Activated T-helper 2 cell treated with anti-CD3 and anti-CD28 coated beads, Interferon-gamma antibody, Interleukin-2, Interleukin-4, amounts not matched to agents 10 μg/mL and 5 μg/mL and 100 μg/mL, durations not matched to agents 14 hours and 24 hours and 36 hours (primary cell): ENCODE measurements at regions not wholly inside any gene's neighbourhood (a gene's known extent, or its start where the extent isn't known, plus 50 kb on each side); places are given as distances from the start of the nearest gene placed in this dataset.

Experiments
- DNase-seq: peaks from one replicate; pipeline ENCODE4 v3.0.0; 2021; ENCODE audit warnings: low spot score
- H3K27ac Mint-ChIP-seq: one replicate; pipeline ENCODE4 v1.8.0; 2021; ENCODE audit warnings: mixed read lengths
- H3K27me3 Mint-ChIP-seq: one replicate; pipeline ENCODE4 v1.8.0; 2021; ENCODE audit warnings: low read depth, mixed read lengths
- H3K36me3 Mint-ChIP-seq: one replicate; pipeline ENCODE4 v1.8.0; 2021; ENCODE audit warnings: low read depth, mixed read lengths
- H3K4me1 Mint-ChIP-seq: one replicate; pipeline ENCODE4 v1.8.0; 2021; ENCODE audit warnings: low read depth, mixed read lengths
- H3K4me3 Mint-ChIP-seq: one replicate; pipeline ENCODE4 v1.8.0; 2021; ENCODE audit warnings: low read depth, mild to moderate bottlenecking, moderate library complexity, mixed read lengths
- H3K9me3 Mint-ChIP-seq: one replicate; pipeline ENCODE4 v1.8.0; 2021; ENCODE audit warnings: mixed read lengths
- intact Hi-C: fragments of 100-400 bp; cut with micrococcal nuclease; formaldehyde crosslinking; loops from one replicate; pipeline ENCODE4 v1.15.1; 2023

DNA sequence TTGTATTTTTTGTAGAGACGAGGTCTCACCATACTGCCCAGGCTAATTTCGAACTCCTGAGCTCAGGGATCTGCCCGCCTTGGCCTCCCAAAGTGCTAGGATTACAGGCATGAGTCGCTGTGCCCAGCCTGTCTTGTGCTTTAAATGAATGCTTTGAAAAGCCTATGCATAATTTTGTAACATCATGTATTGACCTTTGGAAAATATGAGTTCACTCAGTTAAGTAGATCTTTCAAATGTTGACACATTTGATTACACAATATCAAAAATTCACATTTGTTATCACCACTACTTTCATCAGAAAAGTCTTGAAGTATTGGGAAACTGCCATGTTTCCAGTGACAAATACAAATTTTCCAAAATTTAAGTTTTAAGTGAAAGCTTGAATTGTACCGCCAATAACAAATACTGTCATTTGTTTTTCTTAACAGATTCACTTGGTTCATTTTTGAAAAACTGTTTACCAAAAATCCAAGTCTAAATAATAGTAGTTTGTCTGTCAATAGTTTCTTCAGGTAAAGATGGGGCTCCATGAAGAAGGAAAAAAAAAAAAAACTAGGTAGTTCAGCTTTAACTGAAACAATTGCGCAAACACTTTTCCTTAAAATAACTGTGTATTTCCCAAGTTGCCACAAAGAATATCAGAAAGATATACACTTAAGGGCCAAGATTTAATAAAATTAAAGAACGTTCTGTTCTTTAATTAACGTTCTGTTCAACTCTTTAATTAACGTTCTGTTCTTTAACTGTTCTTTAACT lies 233.2 kb upstream of the NR5A2 start:
- Mint-ChIP-seq H3K4me3 (no peak overlapping the region), H3K36me3 (no peaks in the 10 kb centered on the region), H3K4me1 (no peaks in the 10 kb centered on the region), H3K9me3 (no peaks in the 10 kb centered on the region), H3K27me3 (no peaks in the 10 kb centered on the region), H3K27ac (no peak overlapping the region)
- intact Hi-C loops: no loop called here
- DNase-seq: no peak

DNA sequence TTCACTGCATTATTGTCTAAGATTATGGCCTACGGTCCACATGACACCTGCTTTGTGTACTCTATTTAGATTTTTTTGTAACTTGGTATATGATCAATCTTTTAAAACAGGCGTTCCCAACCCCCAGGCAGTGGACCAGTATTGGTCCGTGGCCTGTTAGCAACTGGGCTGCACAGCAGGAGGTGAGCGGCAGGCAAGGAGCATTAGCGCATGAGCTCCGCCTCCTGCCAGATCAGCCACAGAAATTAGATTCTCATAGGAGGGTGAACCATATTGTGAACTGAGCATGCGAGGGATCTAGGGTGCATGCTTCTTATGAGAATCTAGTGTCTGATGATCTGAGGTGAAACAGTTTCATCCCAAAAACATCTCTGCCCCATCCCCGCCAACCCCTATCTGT lies 228.4 kb upstream of the NR5A2 start:
- Mint-ChIP-seq H3K27ac (no peak overlapping the region), H3K9me3 (no peaks in the 10 kb centered on the region), H3K27me3 (peaks cover 4% of the 10 kb centered on the region), H3K4me3 (no peak overlapping the region), H3K36me3 (no peaks in the 10 kb centered on the region), H3K4me1 (no peaks in the 10 kb centered on the region)
- intact Hi-C loops: no loop called here
- no peak for DNase-seq

DNA sequence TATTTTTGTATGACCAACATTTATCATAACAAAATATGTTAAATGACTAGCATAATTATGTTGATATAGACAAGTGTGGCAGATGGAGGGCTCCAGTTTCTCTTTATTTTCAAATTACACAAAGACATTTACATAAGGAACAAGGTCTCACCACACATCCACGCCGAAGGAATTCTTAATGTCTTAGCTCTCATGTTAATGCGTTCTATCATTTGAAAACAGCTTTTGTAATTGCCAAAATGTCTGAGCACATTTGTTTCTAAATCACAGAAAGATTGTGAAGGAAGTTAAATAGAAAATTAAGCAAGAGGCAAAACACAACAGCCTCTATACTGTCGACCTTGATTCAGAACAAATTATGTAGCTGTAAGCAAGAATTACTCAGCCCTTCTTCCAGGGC lies 223.0 kb upstream of the NR5A2 start:
- intact Hi-C loops: no loop called here
- Mint-ChIP-seq H3K9me3 (no peaks in the 10 kb centered on the region), H3K36me3 (no peaks in the 10 kb centered on the region), H3K4me3 (no peak overlapping the region), H3K27me3 (peaks cover 4% of the 10 kb centered on the region), H3K4me1 (no peaks in the 10 kb centered on the region), H3K27ac (no peak overlapping the region)
- no peak for DNase-seq

DNA sequence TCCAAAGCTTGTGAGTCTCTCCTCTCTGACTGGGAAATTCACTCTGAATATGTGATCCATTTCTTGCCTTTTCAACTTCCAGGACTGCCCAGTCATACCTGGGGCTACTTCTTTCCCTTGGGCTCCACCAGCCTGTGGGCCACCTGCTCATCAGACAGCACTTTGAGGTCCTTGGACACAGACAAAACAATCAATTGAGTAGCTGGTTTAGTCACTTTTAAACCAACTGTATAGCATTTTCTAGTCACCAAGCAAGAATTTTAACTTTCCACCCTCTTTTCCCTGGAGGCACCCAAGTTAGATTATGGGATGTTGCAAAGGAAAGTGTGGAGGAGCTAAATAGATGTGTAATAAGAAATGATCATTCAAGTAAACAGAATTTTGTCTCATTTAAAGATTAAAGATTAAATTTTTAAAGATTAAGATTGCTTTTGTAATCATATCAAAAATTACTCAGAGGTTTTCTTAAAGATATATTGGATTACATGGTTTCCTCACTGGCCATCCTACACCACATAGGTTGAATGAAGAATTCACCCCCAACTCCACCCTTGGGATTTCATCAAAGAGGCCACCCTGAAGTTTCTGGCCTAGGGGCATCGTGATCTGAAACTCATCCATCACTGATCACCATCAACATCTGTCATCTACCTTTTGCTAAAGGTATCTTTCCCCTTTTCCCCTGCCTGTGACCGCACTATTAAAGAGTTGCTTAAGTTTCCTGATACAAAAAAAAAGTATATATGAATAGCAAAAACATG lies 219.2 kb upstream of the NR5A2 start:
- Mint-ChIP-seq H3K9me3 (no peaks in the 10 kb centered on the region), H3K4me3 (no peak overlapping the region), H3K27me3 (no peaks in the 10 kb centered on the region), H3K4me1 (no peaks in the 10 kb centered on the region), H3K27ac (no peak overlapping the region), H3K36me3 (no peaks in the 10 kb centered on the region)
- DNase-seq: no peak
- intact Hi-C loops: no loop called here

DNA sequence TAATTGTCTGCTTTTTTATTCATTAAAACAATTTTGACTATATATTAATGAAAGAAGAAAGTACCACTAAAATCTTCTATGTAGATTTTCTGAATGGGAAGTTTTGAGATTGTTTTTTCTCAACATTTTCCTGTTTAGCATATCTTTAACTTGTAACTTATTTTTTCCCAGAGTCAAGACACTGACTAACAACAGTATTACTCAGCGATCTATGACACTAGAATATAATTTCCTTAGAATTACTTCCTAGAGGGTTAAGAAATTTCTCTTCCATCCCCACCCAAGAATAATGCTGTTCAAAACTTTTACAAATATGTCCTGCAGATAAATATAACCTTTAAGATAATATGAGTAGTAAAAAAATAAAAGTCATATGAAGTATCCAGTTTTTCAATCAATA lies 218.2 kb upstream of the NR5A2 start:
- Mint-ChIP-seq H3K27ac (no peak overlapping the region), H3K9me3 (no peaks in the 10 kb centered on the region), H3K4me3 (no peak overlapping the region), H3K27me3 (no peaks in the 10 kb centered on the region), H3K36me3 (no peaks in the 10 kb centered on the region), H3K4me1 (no peaks in the 10 kb centered on the region)
- intact Hi-C loops: no loop called here
- no peak for DNase-seq

DNA sequence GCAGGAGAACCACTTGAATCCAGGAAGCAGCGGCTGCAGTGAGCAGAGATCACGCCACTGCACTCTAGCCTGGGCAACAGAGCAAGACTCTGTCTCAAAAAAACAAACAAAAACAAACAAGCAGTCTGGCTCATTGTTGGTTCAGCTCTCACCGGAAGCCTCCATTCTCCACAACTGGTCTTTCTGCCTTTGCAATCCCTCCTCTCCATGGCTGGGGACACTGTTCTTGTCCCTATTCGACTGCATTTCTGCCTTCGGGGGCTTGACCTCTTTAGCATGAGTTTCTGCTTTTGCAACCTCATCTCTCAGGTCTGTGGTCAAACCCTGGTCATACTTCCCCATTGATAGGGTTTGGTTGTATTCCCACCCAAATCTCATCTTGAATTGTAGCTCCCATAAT lies 216.3 kb upstream of the NR5A2 start:
- no peak overlapping the region for H3K4me3 Mint-ChIP-seq
- no peak for DNase-seq
- intact Hi-C loops: no loop called here

DNA sequence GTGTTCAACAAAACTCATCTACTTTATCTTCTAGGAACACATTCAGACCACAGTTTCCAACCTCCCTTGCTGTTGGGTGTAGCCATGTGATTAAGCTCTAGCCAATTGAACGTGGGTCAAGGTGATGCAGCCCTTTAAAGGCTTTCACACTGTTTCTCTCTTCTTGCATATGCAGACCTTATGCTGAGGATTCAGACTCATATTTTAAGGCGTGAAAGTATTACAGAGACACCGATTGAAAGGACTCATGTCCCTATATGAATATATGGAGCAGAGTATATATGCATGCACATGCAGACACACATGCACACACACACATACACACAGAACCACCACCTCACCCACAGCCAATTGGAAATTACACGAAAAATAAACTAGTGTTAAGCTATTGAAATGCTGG lies 214.3 kb upstream of the NR5A2 start:
- Mint-ChIP-seq H3K27ac (no peak overlapping the region), H3K27me3 (peaks cover 3% of the 10 kb centered on the region), H3K4me1 (no peaks in the 10 kb centered on the region), H3K9me3 (no peaks in the 10 kb centered on the region), H3K4me3 (no peak overlapping the region), H3K36me3 (no peaks in the 10 kb centered on the region)
- intact Hi-C loops: no loop called here
- DNase-seq: no peak

More for the DNA sequence above, 216.3 kb upstream of the NR5A2 start:
- Mint-ChIP-seq H3K9me3 (no peaks in the 10 kb centered on the region), H3K27ac (no peak overlapping the region), H3K36me3 (no peaks in the 10 kb centered on the region), H3K4me1 (no peaks in the 10 kb centered on the region), H3K27me3 (no peaks in the 10 kb centered on the region)

DNA sequence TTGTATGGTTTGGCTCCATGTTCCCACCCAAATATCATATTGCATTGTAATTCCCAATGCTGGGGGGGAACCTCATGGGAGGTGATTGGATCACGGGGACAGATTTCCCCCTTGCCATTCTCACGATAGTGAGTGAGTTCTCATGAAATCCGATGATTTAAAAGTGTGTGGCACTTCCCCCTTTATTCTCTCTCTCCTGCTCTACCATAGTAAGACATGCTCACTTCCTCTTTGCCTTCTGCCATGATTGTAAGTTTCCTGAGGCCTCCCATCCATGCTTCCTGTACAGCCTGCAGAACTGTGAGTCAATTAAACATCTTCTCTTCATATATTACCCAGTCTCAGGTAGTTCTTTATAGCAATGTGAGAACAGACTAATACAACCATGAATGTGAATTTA lies 211.6 kb upstream of the NR5A2 start:
- no peak overlapping the region for H3K27ac Mint-ChIP-seq
- no peak overlapping the region for H3K4me3 Mint-ChIP-seq
- H3K9me3 Mint-ChIP-seq: no peaks in the 10 kb centered on the region
- H3K27me3 Mint-ChIP-seq: peaks cover 6% of the 10 kb centered on the region
- DNase-seq: no peak
- intact Hi-C loops: no loop called here
- peaks cover 1% of the 10 kb centered on the region for H3K4me1 Mint-ChIP-seq
- no peaks in the 10 kb centered on the region for H3K36me3 Mint-ChIP-seq

DNA sequence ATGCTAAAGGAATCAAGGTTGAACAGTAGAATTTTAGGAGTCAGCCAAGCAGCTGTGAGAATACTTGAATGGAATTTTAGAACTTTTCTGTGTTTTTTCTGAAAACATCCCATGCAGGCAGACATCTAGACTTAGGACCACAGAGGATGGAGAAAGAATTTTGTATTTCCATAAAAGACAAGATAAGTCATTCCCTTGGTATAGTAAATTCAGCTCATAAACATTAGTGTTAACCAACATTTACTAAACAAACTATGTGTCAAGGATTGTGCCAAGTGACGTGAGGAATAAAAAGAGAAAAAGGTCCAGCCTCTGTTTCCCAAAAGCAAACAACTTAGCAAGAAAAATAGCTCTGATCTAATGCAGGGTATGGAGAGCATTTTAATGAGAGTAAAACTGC lies 210.2 kb upstream of the NR5A2 start:
- H3K36me3 Mint-ChIP-seq: no peaks in the 10 kb centered on the region
- no peak for DNase-seq
- no peak overlapping the region for H3K4me3 Mint-ChIP-seq
- intact Hi-C loops: no loop called here
- peaks cover 6% of the 10 kb centered on the region for H3K27me3 Mint-ChIP-seq
- H3K9me3 Mint-ChIP-seq: no peaks in the 10 kb centered on the region
- H3K4me1 Mint-ChIP-seq: peaks cover 4% of the 10 kb centered on the region
- H3K27ac Mint-ChIP-seq: no peak overlapping the region

DNA sequence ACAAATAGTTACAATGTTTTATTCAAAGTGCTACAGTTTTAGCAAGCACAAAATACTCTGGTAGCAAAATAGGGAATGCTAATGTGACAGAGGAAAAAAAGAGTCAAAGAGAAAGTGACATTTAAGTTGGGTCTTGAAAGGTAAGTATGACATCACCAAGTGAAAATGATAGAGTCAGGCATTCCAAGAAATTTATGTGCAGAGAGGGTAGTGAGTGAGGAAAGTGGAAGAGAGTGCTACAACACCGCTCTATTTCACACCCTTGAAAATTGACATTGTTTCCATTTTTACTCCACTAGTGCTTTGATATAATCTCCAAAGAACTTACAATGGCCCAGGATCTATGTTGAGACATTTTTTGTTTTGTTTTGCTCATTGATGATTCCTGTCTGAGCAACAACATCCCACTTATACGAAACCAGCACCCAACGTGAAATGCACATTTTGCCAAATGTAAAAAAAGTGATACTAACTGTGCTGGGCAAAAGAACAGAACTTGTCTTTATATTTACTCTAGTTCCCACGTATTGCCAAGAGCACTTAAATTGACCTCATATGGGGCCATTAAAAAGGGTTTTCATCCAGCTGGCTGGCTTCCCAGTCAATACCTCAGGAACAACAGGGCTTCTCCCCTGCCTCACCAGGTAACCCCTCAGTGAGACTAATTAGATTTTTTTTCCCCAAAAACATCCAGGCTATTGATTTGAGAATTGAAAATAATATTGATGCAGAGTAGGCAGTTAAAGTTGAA lies 206.3 kb upstream of the NR5A2 start:
- Mint-ChIP-seq H3K9me3 (no peaks in the 10 kb centered on the region), H3K27me3 (peaks cover 10% of the 10 kb centered on the region), H3K4me1 (peaks cover 4% of the 10 kb centered on the region), H3K4me3 (no peak overlapping the region), H3K36me3 (no peaks in the 10 kb centered on the region), H3K27ac (no peak overlapping the region)
- intact Hi-C loops: no loop called here
- DNase-seq: no peak

DNA sequence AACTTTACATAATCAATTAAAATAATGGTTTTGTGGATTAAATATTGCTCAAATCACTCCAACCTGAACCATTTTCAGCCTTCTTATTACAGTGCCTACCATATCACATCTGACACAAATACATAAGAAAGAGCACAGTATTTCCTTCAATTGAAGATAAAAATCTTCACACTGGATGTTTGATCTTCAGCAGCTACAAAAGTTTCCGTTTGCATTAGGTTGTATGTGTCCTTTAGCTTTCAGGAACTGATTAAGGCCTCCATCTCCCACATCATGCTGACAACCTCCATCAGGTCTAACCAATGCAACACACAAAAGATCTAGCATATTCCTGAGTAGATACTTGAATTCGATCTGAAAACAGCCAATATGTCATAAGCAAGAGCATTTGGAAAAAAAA lies 195.1 kb upstream of the NR5A2 start:
- peaks cover 5% of the 10 kb centered on the region for H3K4me1 Mint-ChIP-seq
- no peaks in the 10 kb centered on the region for H3K36me3 Mint-ChIP-seq
- no peaks in the 10 kb centered on the region for H3K9me3 Mint-ChIP-seq
- intact Hi-C loops: no loop called here
- no peak overlapping the region for H3K27ac Mint-ChIP-seq
- peaks cover 1% of the 10 kb centered on the region for H3K27me3 Mint-ChIP-seq
- no peak overlapping the region for H3K4me3 Mint-ChIP-seq
- no peak for DNase-seq

DNA sequence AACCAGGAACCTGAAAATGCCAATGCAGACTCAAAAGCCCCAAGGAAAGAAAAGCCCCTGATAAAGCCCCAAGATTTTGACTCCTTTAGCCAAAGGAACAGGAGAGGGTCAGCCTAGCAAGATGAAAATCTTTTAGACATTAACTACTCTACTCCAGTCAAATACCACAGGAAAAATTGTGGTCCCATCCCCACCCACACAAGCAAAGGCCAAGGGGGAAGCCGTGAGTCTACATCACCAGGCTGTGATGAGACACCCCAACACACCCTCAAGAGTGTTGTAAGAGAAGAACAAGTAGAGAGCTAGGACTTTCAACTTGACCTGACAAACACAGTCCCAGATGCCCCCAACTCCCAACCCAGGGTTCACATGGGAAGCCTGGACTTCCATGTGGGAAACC lies 192.8 kb upstream of the NR5A2 start:
- intact Hi-C loops: no loop called here
- Mint-ChIP-seq H3K27ac (no peak overlapping the region), H3K27me3 (peaks cover 1% of the 10 kb centered on the region), H3K36me3 (no peaks in the 10 kb centered on the region), H3K4me1 (peaks cover 5% of the 10 kb centered on the region), H3K4me3 (no peak overlapping the region), H3K9me3 (no peaks in the 10 kb centered on the region)
- DNase-seq: no peak

DNA sequence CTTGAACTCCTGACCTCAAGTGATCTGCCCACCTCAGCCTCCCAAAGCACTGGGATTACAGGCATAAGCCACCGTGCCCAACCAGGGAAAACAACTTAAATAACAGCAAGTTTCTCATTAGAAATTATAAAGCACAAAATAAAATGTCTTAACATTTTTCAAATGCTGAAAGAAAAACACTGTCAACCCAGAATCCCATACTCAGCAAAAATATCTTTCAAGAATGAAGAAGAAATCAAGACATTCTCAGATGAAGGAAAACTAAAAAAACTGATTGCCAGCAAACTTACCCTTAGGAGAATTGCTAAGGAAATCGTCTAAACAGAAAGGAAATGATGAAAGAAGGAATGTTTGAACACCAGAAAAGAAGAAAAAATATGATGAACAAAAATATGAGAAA lies 191.1 kb upstream of the NR5A2 start:
- Mint-ChIP-seq H3K27ac (no peak overlapping the region), H3K36me3 (no peaks in the 10 kb centered on the region), H3K4me1 (peaks cover 5% of the 10 kb centered on the region), H3K9me3 (no peaks in the 10 kb centered on the region), H3K27me3 (peaks cover 1% of the 10 kb centered on the region), H3K4me3 (no peak overlapping the region)
- intact Hi-C loops: no loop called here
- DNase-seq: no peak
